Esophagus squamous epithelium (tissue), 4 donors: ENCODE measurements at regions not wholly inside any gene's neighbourhood (a gene's known extent, or its start where the extent isn't known, plus 50 kb on each side); places are given as distances from the start of the nearest gene placed in this dataset.

Source experiments
- CTCF ChIP-seq, 6 experiments: fragments of 450-650 bp in 4 of 6; fragments of 200-600 bp in 2 of 6; sonication (generic) in 2 of 6; IDR thresholded peaks; one replicate each; pipeline ENCODE4 v1.5.1; 2016 to 2019; ENCODE audit warnings: antibody characterized with exemption in 6 of 6, mild to moderate bottlenecking in 4 of 6, moderate library complexity in 4 of 6
- POLR2A ChIP-seq, 4 donors: fragments of 450-650 bp; IDR thresholded peaks; one replicate each; pipeline ENCODE4 v1.6.1; 2017; ENCODE audit warnings: antibody characterized with exemption in 4 of 4, mild to moderate bottlenecking in 4 of 4, moderate library complexity in 3 of 4

- no peak for TF ChIP-seq POLR2A (IDR thresholded peaks at IDR 0.05)
- no peak for TF ChIP-seq CTCF (IDR thresholded peaks at IDR 0.05)
Measured at GRCh38 chr13:73321043-73321442, 262.2 kb downstream of the KLF5 start.
